A673 (cell line): ENCODE measurements at regions not wholly inside any gene's neighbourhood (a gene's known extent, or its start where the extent isn't known, plus 50 kb on each side); places are given as distances from the start of the nearest gene placed in this dataset.

Experiments used
- BruUV-seq: library from RNA; stranded (reverse); fragments of 400-500 nt; replicated peaks from 2 replicates; lab custom pipeline; 2021; lab: Mats Ljungman, UMichigan
- CTCF ChIA-PET: fragments of 300-600 bp; sonication (Branson Sonifier 250); formaldehyde crosslinking; loops from one replicate; lab custom pipeline; 2022; ENCODE audit warnings: antibody characterized with exemption; lab: Charles Lee
- POLR2A ChIA-PET: fragments of 300-600 bp; sonication (Branson Sonifier 250); formaldehyde crosslinking; loops from one replicate; lab custom pipeline; 2022; ENCODE audit warnings: antibody characterized with exemption; ENCODE audit not compliant: low non-redundant PET; lab: Charles Lee
- DNase-seq: peaks from one replicate; pipeline ENCODE4 v3.0.0-alpha.2; 2015; ENCODE audit warnings: low spot score
- H3K27ac ChIP-seq: fragments of 200-600 bp; sonication (generic); 2 replicates; pipeline ENCODE4 v1.5.1; 2016; ENCODE audit warnings: mixed run types, low read depth, mild to moderate bottlenecking, mixed read lengths, antibody characterized with exemption, low read length; ENCODE audit not compliant: poor library complexity, severe bottlenecking
- H3K27me3 ChIP-seq: fragments of 200-600 bp; sonication (generic); replicated peaks from 2 replicates; pipeline ENCODE4 v1.6.1; 2017; ENCODE audit warnings: mixed run types, low read depth, mild to moderate bottlenecking, mixed read lengths, antibody characterized with exemption, low read length; ENCODE audit not compliant: insufficient read depth, poor library complexity
- H3K36me3 ChIP-seq: fragments of 200-600 bp; sonication (generic); 2 replicates; pipeline ENCODE4 v1.6.1; 2016; ENCODE audit warnings: mixed run types, mild to moderate bottlenecking, mixed read lengths, antibody characterized with exemption, low read length; ENCODE audit not compliant: insufficient read depth, poor library complexity, severe bottlenecking
- H3K4me1 ChIP-seq: fragments of 200-600 bp; sonication (generic); 2 replicates; pipeline ENCODE4 v1.6.1; 2017; ENCODE audit warnings: mixed run types, mild to moderate bottlenecking, mixed read lengths, antibody characterized with exemption, low read length; ENCODE audit not compliant: insufficient read depth, poor library complexity, severe bottlenecking
- H3K4me3 ChIP-seq: fragments of 200-600 bp; sonication (generic); 2 replicates; pipeline ENCODE4 v1.5.1; 2016; ENCODE audit warnings: low read depth, mixed run types, mild to moderate bottlenecking, mixed read lengths, low read length; ENCODE audit not compliant: poor library complexity, severe bottlenecking
- H3K9me3 ChIP-seq: fragments of 200-600 bp; sonication (generic); 2 replicates; pipeline ENCODE4 v1.6.1; 2016; ENCODE audit warnings: mixed run types, low read depth, mild to moderate bottlenecking, mixed read lengths, antibody characterized with exemption, low read length; ENCODE audit not compliant: poor library complexity, severe bottlenecking
- CTCF ChIP-seq: fragments of 300-800, 200-600 bp; sonication (generic); conservative IDR thresholded peaks from 2 replicates; pipeline ENCODE4 v1.5.1; 2017; ENCODE audit warnings: low read depth, mild to moderate bottlenecking, antibody characterized with exemption, low read length, moderate library complexity, mixed read lengths
- EZH2 ChIP-seq: fragments of 200-600 bp; sonication (generic); IDR thresholded peaks from 2 replicates; pipeline ENCODE4 v1.6.1; 2017; ENCODE audit warnings: borderline replicate concordance, low read depth, mild to moderate bottlenecking, mixed read lengths, antibody characterized with exemption, low read length; ENCODE audit not compliant: poor library complexity, severe bottlenecking
- intact Hi-C: fragments of 100-400 bp; cut with micrococcal nuclease; formaldehyde crosslinking; loops from one replicate; pipeline ENCODE4 v1.10.0; 2022; ENCODE audit not compliant: unreplicated experiment

DNA sequence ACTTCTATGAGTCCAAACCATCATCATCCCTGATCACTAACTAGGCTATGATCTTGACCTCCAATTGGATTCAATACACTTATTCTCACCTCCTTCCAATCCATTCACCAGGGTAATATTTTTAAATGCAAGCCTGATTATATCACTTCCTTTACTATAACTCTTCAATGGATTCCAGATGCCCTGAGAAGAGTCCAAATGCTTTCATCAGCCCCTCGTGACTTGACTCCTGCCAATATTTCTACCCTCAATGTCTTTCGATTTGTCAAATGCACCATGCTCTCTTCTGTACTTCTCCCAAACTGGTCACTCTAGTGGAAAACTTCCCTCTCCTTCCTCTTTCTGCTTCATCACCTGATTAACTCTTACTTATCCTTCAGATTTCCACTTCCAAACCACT, 70.8 kb downstream of the CD164 start:
- CTCF ChIA-PET: no interaction called here
- H3K9me3 ChIP-seq: no peaks in the 10 kb centered on the region
- no peaks in the 10 kb centered on the region for H3K4me1 ChIP-seq
- no peak overlapping the region for H3K27ac ChIP-seq
- no peaks in the 10 kb centered on the region for H3K27me3 ChIP-seq
- H3K4me3 ChIP-seq: no peak overlapping the region
- no peak for DNase-seq
- no peaks in the 10 kb centered on the region for H3K36me3 ChIP-seq
- intact Hi-C loops: no loop called here
- no TSS peak for BruUV-seq
- POLR2A ChIA-PET: interaction anchor here (0.6 kb wide), 1 partner anchor 106 kb away, joined by 4 read pairs; no protein-coding TSS in a partner anchor
- no peak for TF ChIP-seq EZH2
- TF ChIP-seq CTCF: no peak

- Histone ChIP-seq H3K36me3 (no peaks in the 10 kb centered on the region), H3K27me3 (no peaks in the 10 kb centered on the region), H3K4me3 (no peak overlapping the region), H3K4me1 (no peaks in the 10 kb centered on the region), H3K27ac (no peak overlapping the region), H3K9me3 (no peaks in the 10 kb centered on the region)
- DNase-seq: no peak
- POLR2A ChIA-PET: interaction anchor here (0.5 kb wide), 1 partner anchor 93 kb away, joined by 3 read pairs; no protein-coding TSS in a partner anchor
- TF ChIP-seq CTCF: no peak
- no peak for TF ChIP-seq EZH2
- CTCF ChIA-PET: no interaction called here
- BruUV-seq: no TSS peak
- intact Hi-C loops: no loop called here
Observed at GRCh38 chr6:109309917-109310316, 72.3 kb downstream of the CD164 start.

- POLR2A ChIA-PET: no interaction called here
- H3K36me3 ChIP-seq: no peaks in the 10 kb centered on the region
- no peaks in the 10 kb centered on the region for H3K27me3 ChIP-seq
- H3K27ac ChIP-seq: no peak overlapping the region
- no peak for TF ChIP-seq CTCF
- TF ChIP-seq EZH2: no peak
- CTCF ChIA-PET: no interaction called here
- BruUV-seq: no TSS peak
- no peaks in the 10 kb centered on the region for H3K9me3 ChIP-seq
- H3K4me1 ChIP-seq: no peaks in the 10 kb centered on the region
- intact Hi-C loops: no loop called here
- no peak for DNase-seq
- H3K4me3 ChIP-seq: no peak overlapping the region
Observed at GRCh38 chr6:109308018-109308492, 74.2 kb downstream of the CD164 start.
